DOHH2 (cell line): ENCODE measurements at regions not wholly inside any gene's neighbourhood (a gene's known extent, or its start where the extent isn't known, plus 50 kb on each side); places are given as distances from the start of the nearest gene placed in this dataset.

Experiments used
- H3F3A ChIP-seq: fragments of 200-600 bp; sonication (generic), shearing (Covaris generic); 2 replicates; pipeline ENCODE4 v1.6.0; 2016; ENCODE audit warnings: antibody characterized with exemption, mild to moderate bottlenecking; ENCODE audit not compliant: control insufficient read depth, insufficient read depth
- H3K27ac ChIP-seq: fragments of 200-600 bp; sonication (generic); 2 replicates; pipeline ENCODE4 v1.5.1; 2014; ENCODE audit warnings: low read depth, mild to moderate bottlenecking, low read length, moderate library complexity
- H3K27me3 ChIP-seq: fragments of 200-600 bp; sonication (generic); 2 replicates; pipeline ENCODE4 v1.6.1; 2014; ENCODE audit warnings: mild to moderate bottlenecking, low read length, mixed read lengths; ENCODE audit not compliant: control insufficient read depth
- H3K36me3 ChIP-seq: fragments of 200-600 bp; sonication (generic); 2 replicates; pipeline ENCODE4 v1.6.1; 2014; ENCODE audit warnings: mild to moderate bottlenecking, low read length, moderate library complexity, mixed read lengths; ENCODE audit not compliant: control insufficient read depth
- H3K4me1 ChIP-seq: fragments of 200-600 bp; sonication (generic); 2 replicates; pipeline ENCODE4 v1.6.1; 2014; ENCODE audit warnings: mild to moderate bottlenecking, low read length, mixed read lengths; ENCODE audit not compliant: control insufficient read depth
- H3K4me2 ChIP-seq: fragments of 200-600 bp; sonication (generic); 2 replicates; pipeline ENCODE4 v1.6.0; 2014; ENCODE audit warnings: mild to moderate bottlenecking, low read length, moderate library complexity
- H3K4me3 ChIP-seq: fragments of 200-600 bp; sonication (generic); 2 replicates; pipeline ENCODE4 v1.5.1; 2014; ENCODE audit warnings: mild to moderate bottlenecking, low read length, mixed read lengths
- H3K79me2 ChIP-seq: fragments of 200-600 bp; sonication (generic); 2 replicates; pipeline ENCODE4 v1.6.1; 2014; ENCODE audit warnings: mild to moderate bottlenecking, low read length, mixed read lengths; ENCODE audit not compliant: control insufficient read depth
- H3K9me2 ChIP-seq: fragments of 200-600 bp; sonication (generic); replicated peaks from 2 replicates; pipeline ENCODE4 v1.6.1; 2014; ENCODE audit warnings: mild to moderate bottlenecking, low read length, mixed read lengths; ENCODE audit not compliant: control insufficient read depth
- H3K9me3 ChIP-seq: fragments of 200-600 bp; sonication (generic); 2 replicates; pipeline ENCODE4 v1.6.1; 2014; ENCODE audit warnings: antibody characterized with exemption, low read length, mixed read lengths; ENCODE audit not compliant: control insufficient read depth, insufficient read depth
- H4K20me1 ChIP-seq: fragments of 200-600 bp; sonication (generic); 2 replicates; pipeline ENCODE4 v1.6.0; 2014; ENCODE audit warnings: low read depth, mild to moderate bottlenecking, antibody characterized with exemption, low read length, moderate library complexity; ENCODE audit not compliant: control insufficient read depth, insufficient read depth
- CTCF ChIP-seq: fragments of 200-600 bp; sonication (generic); IDR thresholded peaks from one replicate; pipeline ENCODE4 v1.5.1; 2014; ENCODE audit warnings: antibody characterized with exemption, mild to moderate bottlenecking, low read depth, low read length; ENCODE audit not compliant: poor library complexity, severe bottlenecking
- EZH2phosphoT487 ChIP-seq: fragments of 200-600 bp; sonication (generic); IDR thresholded peaks from 2 replicates; pipeline ENCODE4 v1.6.1; 2017; ENCODE audit warnings: borderline replicate concordance, mild to moderate bottlenecking, antibody characterized with exemption, low read length, moderate library complexity, mixed read lengths

- Histone ChIP-seq H4K20me1 (no peaks in the 10 kb centered on the region), H3K36me3 (no peaks in the 10 kb centered on the region), H3K4me1 (no peaks in the 10 kb centered on the region), H3F3A (no peaks in the 10 kb centered on the region), H3K4me2 (no peak overlapping the region), H3K79me2 (no peaks in the 10 kb centered on the region), H3K27ac (no peak overlapping the region), H3K9me3 (no peaks in the 10 kb centered on the region), H3K4me3 (no peak overlapping the region), H3K9me2 (no peaks in the 10 kb centered on the region), H3K27me3 (peaks cover 13% of the 10 kb centered on the region; the same call in 1 of the 2 replicates)
- TF ChIP-seq EZH2phosphoT487 (no peak), CTCF (no peak)
Measured at GRCh38 chr12:105426766-105427165, 96.3 kb downstream of the C12orf75 start.

DNA sequence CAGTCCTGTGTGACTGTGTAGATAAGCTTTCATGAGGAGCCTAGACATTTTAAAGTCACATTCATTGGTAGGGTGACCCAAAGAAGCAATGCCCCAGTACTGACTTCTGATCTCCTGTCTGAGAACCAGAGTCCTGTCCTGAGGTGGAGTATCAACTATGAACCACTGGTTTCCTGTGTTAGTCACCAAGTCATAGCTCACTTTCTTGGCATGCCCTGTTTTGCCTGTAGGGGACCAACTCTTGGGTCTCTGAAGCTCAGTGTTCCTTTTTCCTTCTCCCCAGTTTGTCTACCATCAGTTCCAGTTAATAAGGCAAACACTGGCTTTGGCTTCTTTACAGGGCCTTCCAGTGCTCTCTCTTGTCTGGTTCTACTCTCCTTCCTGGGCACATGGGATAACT lies 97.4 kb downstream of the C12orf75 start:
- Histone ChIP-seq H3K4me1 (no peaks in the 10 kb centered on the region), H3K9me2 (no peaks in the 10 kb centered on the region), H3K36me3 (no peaks in the 10 kb centered on the region), H3K79me2 (no peaks in the 10 kb centered on the region), H4K20me1 (no peaks in the 10 kb centered on the region), H3K4me3 (no peak overlapping the region), H3K9me3 (no peaks in the 10 kb centered on the region), H3F3A (no peaks in the 10 kb centered on the region), H3K27me3 (peaks cover 13% of the 10 kb centered on the region; the same call in 1 of the 2 replicates), H3K27ac (no peak overlapping the region), H3K4me2 (no peak overlapping the region)
- TF ChIP-seq EZH2phosphoT487 (no peak), CTCF (no peak)

GRCh38 chr12:105428793-105429395 lies 98.4 kb downstream of the C12orf75 start:
- no peak overlapping the region for H3K27ac ChIP-seq
- no peaks in the 10 kb centered on the region for H3K9me3 ChIP-seq
- no peaks in the 10 kb centered on the region for H3K4me1 ChIP-seq
- H4K20me1 ChIP-seq: no peaks in the 10 kb centered on the region
- no peak for TF ChIP-seq EZH2phosphoT487
- TF ChIP-seq CTCF: no peak
- no peaks in the 10 kb centered on the region for H3K36me3 ChIP-seq
- H3K79me2 ChIP-seq: no peaks in the 10 kb centered on the region
- peaks cover 13% of the 10 kb centered on the region; the same call in 1 of the 2 replicates for H3K27me3 ChIP-seq
- no peaks in the 10 kb centered on the region for H3K9me2 ChIP-seq
- H3K4me3 ChIP-seq: no peak overlapping the region
- no peaks in the 10 kb centered on the region for H3F3A ChIP-seq
- no peak overlapping the region for H3K4me2 ChIP-seq
